Fibroblast of lung (primary cell): ENCODE measurements at regions not wholly inside any gene's neighbourhood (a gene's known extent, or its start where the extent isn't known, plus 50 kb on each side); places are given as distances from the start of the nearest gene placed in this dataset.

Experiments
- CTCF ChIP-seq, 2 donors: IDR thresholded peaks in 1 of 2; conservative IDR thresholded peaks in 1 of 2; 1 replicate in 1 of 2; 2 replicates in 1 of 2; pipeline ENCODE4 v1.5.1; 2011 to 2012; ENCODE audit warnings: low read length in 2 of 2, control low read depth in 1 of 2, inconsistent platforms in 1 of 2, low read depth in 1 of 2, mild to moderate bottlenecking in 1 of 2
- EZH2 ChIP-seq: IDR thresholded peaks from 2 replicates; pipeline ENCODE4 v1.5.1; 2012; ENCODE audit warnings: low read length, control low read depth, mild to moderate bottlenecking; ENCODE audit errors: missing control alignments

DNA sequence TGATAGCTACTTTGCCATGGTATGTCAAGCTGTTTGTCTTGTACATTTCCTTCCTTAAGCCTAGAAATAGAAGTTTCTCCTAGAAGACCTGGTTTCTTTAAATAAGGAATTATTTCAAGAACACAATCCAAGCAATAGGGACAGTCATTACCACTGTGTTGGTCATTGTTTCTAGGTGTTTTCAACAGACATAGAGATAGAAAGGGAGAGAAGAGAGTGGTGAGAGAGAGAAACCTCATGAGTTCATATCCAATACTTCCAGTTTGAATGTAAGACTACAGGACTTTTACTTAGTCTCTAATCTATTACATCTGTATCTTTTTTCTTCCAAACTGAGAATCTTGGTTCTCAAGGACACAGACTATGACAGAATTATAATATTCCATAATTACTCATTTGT is 245.9 kb upstream of the STARD13 start:
- TF ChIP-seq CTCF (conservative IDR thresholded peaks at IDR 0.05 in 1 of 2, IDR thresholded peaks at IDR 0.05 in 1 of 2; ENCODE audit: low read depth in 1 of 2, low read length in 2 of 2) (no peak), EZH2 (no peak)
